MCF 10A (cell line): ENCODE measurements at regions not wholly inside any gene's neighbourhood (a gene's known extent, or its start where the extent isn't known, plus 50 kb on each side); places are given as distances from the start of the nearest gene placed in this dataset.

ENCODE experiments used
- BruUV-seq: library from RNA; stranded (reverse); fragments of 400-500 nt; replicated peaks from 2 replicates; lab custom pipeline; 2021; lab: Mats Ljungman, UMichigan
- CTCF ChIA-PET: fragments of 300-600 bp; sonication (Branson Sonifier 250); formaldehyde crosslinking; extraction: SDS; loops from one replicate; lab custom pipeline; 2021; ENCODE audit warnings: antibody characterized with exemption, inconsistent platforms; lab: Yijun Ruan, JAX
- POLR2A ChIA-PET: fragments of 300-600, 350-650 bp; sonication (Branson Sonifier 250); formaldehyde crosslinking; extraction: SDS; loops from one replicate; lab custom pipeline; 2020; ENCODE audit warnings: antibody characterized with exemption, inconsistent platforms; lab: Yijun Ruan, JAX
- DNase-seq: peaks from one replicate; pipeline ENCODE4 v3.0.0-alpha.2; 2018; ENCODE audit not compliant: unreplicated experiment
- H3K27ac Mint-ChIP-seq: one replicate; pipeline ENCODE4 v1.8.0; 2022; ENCODE audit warnings: mild to moderate bottlenecking, low read depth, mixed read lengths; ENCODE audit not compliant: unreplicated experiment
- H3K27me3 Mint-ChIP-seq: one replicate; pipeline ENCODE4 v1.8.0; 2022; ENCODE audit warnings: mixed read lengths; ENCODE audit not compliant: insufficient read depth, unreplicated experiment
- H3K36me3 Mint-ChIP-seq: one replicate; pipeline ENCODE4 v1.8.0; 2022; ENCODE audit warnings: mild to moderate bottlenecking, moderate library complexity, mixed read lengths; ENCODE audit not compliant: insufficient read depth, unreplicated experiment
- H3K4me1 Mint-ChIP-seq: one replicate; pipeline ENCODE4 v1.8.0; 2022; ENCODE audit warnings: mixed read lengths; ENCODE audit not compliant: insufficient read depth, unreplicated experiment
- H3K4me3 Mint-ChIP-seq: one replicate; pipeline ENCODE4 v1.8.0; 2022; ENCODE audit warnings: mild to moderate bottlenecking, moderate library complexity, mixed read lengths; ENCODE audit not compliant: unreplicated experiment
- H3K9me3 Mint-ChIP-seq: one replicate; pipeline ENCODE4 v1.8.0; 2022; ENCODE audit warnings: mixed read lengths; ENCODE audit not compliant: unreplicated experiment
- CTCF ChIP-seq: fragments of 200-600 bp; IDR thresholded peaks from one replicate; pipeline ENCODE4 v1.8.0; 2022; ENCODE audit warnings: antibody characterized with exemption, mild to moderate bottlenecking; ENCODE audit not compliant: unreplicated experiment
- intact Hi-C: fragments of 100-400 bp; cut with micrococcal nuclease; formaldehyde crosslinking; loops from 2 replicates; pipeline ENCODE4 v1.14.1; 2022

GRCh38 chr5:136594416-136594815, 229.1 kb upstream of the TRPC7 start:
- H3K4me1 Mint-ChIP-seq = no peaks in the 10 kb centered on the region
- H3K9me3 Mint-ChIP-seq = no peaks in the 10 kb centered on the region

GRCh38 chr5:136590581-136590980, 225.2 kb upstream of the TRPC7 start:
- Mint-ChIP-seq H3K27me3 (peaks cover 50% of the 10 kb centered on the region), H3K27ac (no peak overlapping the region), H3K4me3 (no peak overlapping the region), H3K36me3 (no peaks in the 10 kb centered on the region), H3K4me1 (no peaks in the 10 kb centered on the region), H3K9me3 (no peaks in the 10 kb centered on the region)
- intact Hi-C loops = no loop called here
- ChIA-PET CTCF (interaction anchor here (0.8 kb wide), 1 partner anchor 340 kb away, joined by 3 read pairs; no protein-coding TSS in a partner anchor), POLR2A (interaction anchor here (0.8 kb wide), 1 partner anchor 28 kb away, joined by 4 read pairs; no protein-coding TSS in a partner anchor)
- no peak for DNase-seq
- no TSS peak for BruUV-seq
- TF ChIP-seq CTCF = no peak

More at GRCh38 chr5:136594416-136594815, 229.1 kb upstream of the TRPC7 start:
- ChIA-PET POLR2A (no interaction called here), CTCF (no interaction called here)
- no peak for TF ChIP-seq CTCF
- no peak overlapping the region for H3K4me3 Mint-ChIP-seq
- no peak overlapping the region for H3K27ac Mint-ChIP-seq
- H3K36me3 Mint-ChIP-seq = no peaks in the 10 kb centered on the region
- no peak for DNase-seq
- intact Hi-C loops = no loop called here
- H3K27me3 Mint-ChIP-seq = peaks cover 54% of the 10 kb centered on the region
- no TSS peak for BruUV-seq

GRCh38 chr5:136586196-136586595, 220.9 kb upstream of the TRPC7 start:
- Mint-ChIP-seq H3K36me3 (no peaks in the 10 kb centered on the region), H3K4me1 (no peaks in the 10 kb centered on the region), H3K4me3 (no peak overlapping the region), H3K27ac (no peak overlapping the region), H3K27me3 (peaks cover 31% of the 10 kb centered on the region), H3K9me3 (no peaks in the 10 kb centered on the region)
- intact Hi-C loops = no loop called here
- ChIA-PET CTCF (interaction anchor here (0.7 kb wide), 1 partner anchor 100 kb away, joined by 3 read pairs; no protein-coding TSS in a partner anchor), POLR2A (interaction anchor here (1.2 to 1.3 kb wide), 2 partner anchors 12 kb away, joined by 3 read pairs; no protein-coding TSS in a partner anchor)
- no TSS peak for BruUV-seq
- DNase-seq = no peak
- TF ChIP-seq CTCF = no peak

- ChIA-PET POLR2A (no interaction called here), CTCF (no interaction called here)
- no TSS peak for BruUV-seq
- no peak for TF ChIP-seq CTCF
- DNase-seq = no peak
- Mint-ChIP-seq H3K9me3 (no peaks in the 10 kb centered on the region), H3K27me3 (peaks cover 23% of the 10 kb centered on the region), H3K4me1 (no peaks in the 10 kb centered on the region), H3K27ac (no peak overlapping the region), H3K36me3 (no peaks in the 10 kb centered on the region), H3K4me3 (no peak overlapping the region)
- intact Hi-C loops = no loop called here
These were observed 219.1 kb upstream of the TRPC7 start for GRCh38 chr5:136584474-136584873.
